OCI-LY7 (cell line): ENCODE measurements at regions not wholly inside any gene's neighbourhood (a gene's known extent, or its start where the extent isn't known, plus 50 kb on each side); places are given as distances from the start of the nearest gene placed in this dataset.

ENCODE experiments used
- BruUV-seq: library from RNA; stranded (reverse); fragments of 400-500 nt; replicated peaks from 2 replicates; lab custom pipeline; 2021; lab: Mats Ljungman, UMichigan
- CTCF ChIA-PET: fragments of 300-600 bp; sonication (Branson Sonifier 250); formaldehyde crosslinking; loops from one replicate; lab custom pipeline; 2022; ENCODE audit warnings: antibody characterized with exemption; ENCODE audit not compliant: unreplicated experiment; lab: Charles Lee
- POLR2A ChIA-PET: fragments of 300-600 bp; sonication (Branson Sonifier 250); formaldehyde crosslinking; loops from one replicate; lab custom pipeline; 2022; ENCODE audit warnings: antibody characterized with exemption; lab: Charles Lee
- DNase-seq: peaks from one replicate; pipeline ENCODE4 v3.0.0-alpha.2; 2015; ENCODE audit warnings: low spot score
- H2AFZ ChIP-seq: fragments of 200-600 bp; sonication (generic), shearing (Covaris generic); 2 replicates; pipeline ENCODE4 v1.6.1; 2014; ENCODE audit warnings: mild to moderate bottlenecking, antibody characterized with exemption, low read length, moderate library complexity
- H3K27ac ChIP-seq: fragments of 200-600 bp; sonication (generic); 2 replicates; pipeline ENCODE4 v1.5.1; 2014; ENCODE audit warnings: mixed run types, low read depth, mild to moderate bottlenecking, moderate library complexity, low read length, inconsistent platforms; ENCODE audit not compliant: poor library complexity, severe bottlenecking
- H3K36me3 ChIP-seq: fragments of 200-600 bp; sonication (generic); 2 replicates; pipeline ENCODE4 v1.6.1; 2014; ENCODE audit warnings: mild to moderate bottlenecking, antibody characterized with exemption, low read length, moderate library complexity, mixed read lengths; ENCODE audit not compliant: insufficient read depth
- H3K4me1 ChIP-seq: fragments of 200-600 bp; sonication (generic); 2 replicates; pipeline ENCODE4 v1.5.1; 2014; ENCODE audit warnings: mild to moderate bottlenecking, low read length; ENCODE audit not compliant: insufficient read depth, poor library complexity, severe bottlenecking
- H3K4me2 ChIP-seq: fragments of 200-600 bp; sonication (generic); 2 replicates; pipeline ENCODE4 v1.6.1; 2014; ENCODE audit warnings: mild to moderate bottlenecking, low read length
- H3K4me3 ChIP-seq: fragments of 200-600 bp; sonication (generic); 2 replicates; pipeline ENCODE4 v1.5.1; 2014; ENCODE audit warnings: mild to moderate bottlenecking, low read depth, low read length; ENCODE audit not compliant: poor library complexity, severe bottlenecking
- H3K79me2 ChIP-seq: fragments of 200-600 bp; sonication (generic); 2 replicates; pipeline ENCODE4 v1.6.1; 2016; ENCODE audit warnings: low read depth, mild to moderate bottlenecking, low read length, moderate library complexity, mixed read lengths; ENCODE audit not compliant: insufficient read depth
- H3K9me2 ChIP-seq: fragments of 200-600 bp; sonication (generic); 2 replicates; pipeline ENCODE4 v1.6.1; 2016; ENCODE audit warnings: mild to moderate bottlenecking, low read length, mixed read lengths; ENCODE audit not compliant: insufficient read depth
- H3K9me3 ChIP-seq: fragments of 200-600 bp; sonication (generic); 2 replicates; pipeline ENCODE4 v1.6.1; 2014; ENCODE audit warnings: mild to moderate bottlenecking, mixed run types, low read length, mixed read lengths
- H4K20me1 ChIP-seq: fragments of 200-600 bp; sonication (generic); 2 replicates; pipeline ENCODE4 v1.6.1; 2014; ENCODE audit warnings: mild to moderate bottlenecking, antibody characterized with exemption, low read length, moderate library complexity, mixed read lengths; ENCODE audit not compliant: insufficient read depth
- EZH2phosphoT487 ChIP-seq: fragments of 200-600 bp; sonication (generic); IDR thresholded peaks from 2 replicates; pipeline ENCODE4 v1.6.1; 2018; ENCODE audit warnings: low read depth, borderline replicate concordance, mild to moderate bottlenecking, mixed run types, antibody characterized with exemption, low read length, moderate library complexity, mixed read lengths
- intact Hi-C: fragments of 100-400 bp; cut with micrococcal nuclease; formaldehyde crosslinking; loops from one replicate; pipeline ENCODE4 v1.10.0; 2022; ENCODE audit not compliant: unreplicated experiment
- TF ChIP-seq, protein P1 (sequence below): fragments of 200-600 bp; sonication (generic); conservative IDR thresholded peaks from 2 replicates; pipeline ENCODE4 v1.5.1; 2014; ENCODE audit warnings: mild to moderate bottlenecking, antibody characterized with exemption, low read length, moderate library complexity, mixed read lengths

DNA sequence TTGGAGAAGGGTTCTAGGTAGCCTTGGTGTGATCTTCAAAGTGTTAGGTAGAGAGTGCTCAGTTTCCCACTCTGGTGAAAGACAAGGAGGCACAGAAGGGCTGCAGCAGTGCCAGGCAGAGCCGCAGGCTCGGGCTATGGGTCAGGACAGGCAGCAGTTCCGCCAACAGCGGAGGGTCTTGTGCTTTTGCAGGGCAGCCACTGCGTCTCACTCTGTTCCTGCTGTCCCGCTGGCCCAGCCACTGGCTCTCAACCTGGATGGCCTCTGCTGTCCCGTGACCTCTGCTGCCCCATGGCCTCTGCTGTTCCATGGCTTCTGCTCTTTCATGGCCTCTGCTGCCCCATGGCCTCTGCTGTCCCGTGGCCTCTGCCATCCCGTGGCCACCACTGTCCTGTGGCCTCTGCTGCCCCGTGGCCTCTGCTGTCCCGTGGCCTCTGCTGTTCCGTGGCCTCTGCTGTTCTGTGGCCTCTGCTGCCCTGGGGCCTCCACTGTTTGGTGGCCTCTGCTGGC is 175.7 kb downstream of the URI1 start:
- Histone ChIP-seq H3K4me2 (no peak overlapping the region), H3K36me3 (no peaks in the 10 kb centered on the region), H3K4me1 (no peaks in the 10 kb centered on the region), H3K79me2 (no peaks in the 10 kb centered on the region), H4K20me1 (no peaks in the 10 kb centered on the region), H3K9me3 (no peaks in the 10 kb centered on the region), H2AFZ (no peak overlapping the region), H3K9me2 (no peaks in the 10 kb centered on the region), H3K27ac (no peak overlapping the region), H3K4me3 (no peak overlapping the region)
- no TSS peak for BruUV-seq
- CTCF ChIA-PET, result no interaction called here
- POLR2A ChIA-PET, result no interaction called here
- no peak for TF ChIP-seq EZH2phosphoT487
- TF ChIP-seq, protein P1, sequence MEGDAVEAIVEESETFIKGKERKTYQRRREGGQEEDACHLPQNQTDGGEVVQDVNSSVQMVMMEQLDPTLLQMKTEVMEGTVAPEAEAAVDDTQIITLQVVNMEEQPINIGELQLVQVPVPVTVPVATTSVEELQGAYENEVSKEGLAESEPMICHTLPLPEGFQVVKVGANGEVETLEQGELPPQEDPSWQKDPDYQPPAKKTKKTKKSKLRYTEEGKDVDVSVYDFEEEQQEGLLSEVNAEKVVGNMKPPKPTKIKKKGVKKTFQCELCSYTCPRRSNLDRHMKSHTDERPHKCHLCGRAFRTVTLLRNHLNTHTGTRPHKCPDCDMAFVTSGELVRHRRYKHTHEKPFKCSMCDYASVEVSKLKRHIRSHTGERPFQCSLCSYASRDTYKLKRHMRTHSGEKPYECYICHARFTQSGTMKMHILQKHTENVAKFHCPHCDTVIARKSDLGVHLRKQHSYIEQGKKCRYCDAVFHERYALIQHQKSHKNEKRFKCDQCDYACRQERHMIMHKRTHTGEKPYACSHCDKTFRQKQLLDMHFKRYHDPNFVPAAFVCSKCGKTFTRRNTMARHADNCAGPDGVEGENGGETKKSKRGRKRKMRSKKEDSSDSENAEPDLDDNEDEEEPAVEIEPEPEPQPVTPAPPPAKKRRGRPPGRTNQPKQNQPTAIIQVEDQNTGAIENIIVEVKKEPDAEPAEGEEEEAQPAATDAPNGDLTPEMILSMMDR, result no peak
- no peak for DNase-seq
- intact Hi-C loops, result no loop called here

- ChIA-PET CTCF (no interaction called here), POLR2A (interaction anchor here (0.5 kb wide), 1 partner anchor 12 kb away, joined by 4 read pairs; no protein-coding TSS in a partner anchor)
- BruUV-seq, result no TSS peak
Observed at GRCh38 chr19:30118221-30118620, 176.2 kb downstream of the URI1 start.

GRCh38 chr19:30118760-30119159 is 176.7 kb downstream of the URI1 start:
- no peak for DNase-seq
- CTCF ChIA-PET, result no interaction called here
- no peaks in the 10 kb centered on the region for H3K36me3 ChIP-seq
- H4K20me1 ChIP-seq, result no peaks in the 10 kb centered on the region
- no peaks in the 10 kb centered on the region for H3K4me1 ChIP-seq
- no peak overlapping the region for H3K4me2 ChIP-seq
- H3K9me3 ChIP-seq, result no peaks in the 10 kb centered on the region
- TF ChIP-seq, protein P1, result no peak
- no peak for TF ChIP-seq EZH2phosphoT487
- H2AFZ ChIP-seq, result no peak overlapping the region
- H3K79me2 ChIP-seq, result no peaks in the 10 kb centered on the region
- no peak overlapping the region for H3K27ac ChIP-seq
- BruUV-seq, result no TSS peak
- H3K4me3 ChIP-seq, result no peak overlapping the region
- POLR2A ChIA-PET, result interaction anchor here (0.5 kb wide), 1 partner anchor 11 kb away, joined by 4 read pairs; no protein-coding TSS in a partner anchor
- intact Hi-C loops, result no loop called here
- H3K9me2 ChIP-seq, result no peaks in the 10 kb centered on the region

More at GRCh38 chr19:30118221-30118620, 176.2 kb downstream of the URI1 start:
- Histone ChIP-seq H3K9me3 (no peaks in the 10 kb centered on the region), H3K79me2 (no peaks in the 10 kb centered on the region), H3K36me3 (no peaks in the 10 kb centered on the region), H3K4me2 (no peak overlapping the region), H4K20me1 (no peaks in the 10 kb centered on the region), H3K4me1 (no peaks in the 10 kb centered on the region), H3K27ac (no peak overlapping the region), H2AFZ (no peak overlapping the region), H3K9me2 (no peaks in the 10 kb centered on the region), H3K4me3 (no peak overlapping the region)
- TF ChIP-seq, protein P1, result no peak
- no peak for TF ChIP-seq EZH2phosphoT487
- intact Hi-C loops, result no loop called here
- no peak for DNase-seq
